Stimulated activated CD8-positive, alpha-beta memory T cell treated with anti-CD3 and anti-CD28 coated beads, Interleukin-15, amount 100 ng/mL, for 4 hours (primary cell): ENCODE measurements at regions not wholly inside any gene's neighbourhood (a gene's known extent, or its start where the extent isn't known, plus 50 kb on each side); places are given as distances from the start of the nearest gene placed in this dataset.

Experiments used
- DNase-seq, 2 donors: peaks; one replicate each; pipeline ENCODE4 v3.0.0-alpha.2; 2020; ENCODE audit warnings: low read depth in 2 of 2

DNA sequence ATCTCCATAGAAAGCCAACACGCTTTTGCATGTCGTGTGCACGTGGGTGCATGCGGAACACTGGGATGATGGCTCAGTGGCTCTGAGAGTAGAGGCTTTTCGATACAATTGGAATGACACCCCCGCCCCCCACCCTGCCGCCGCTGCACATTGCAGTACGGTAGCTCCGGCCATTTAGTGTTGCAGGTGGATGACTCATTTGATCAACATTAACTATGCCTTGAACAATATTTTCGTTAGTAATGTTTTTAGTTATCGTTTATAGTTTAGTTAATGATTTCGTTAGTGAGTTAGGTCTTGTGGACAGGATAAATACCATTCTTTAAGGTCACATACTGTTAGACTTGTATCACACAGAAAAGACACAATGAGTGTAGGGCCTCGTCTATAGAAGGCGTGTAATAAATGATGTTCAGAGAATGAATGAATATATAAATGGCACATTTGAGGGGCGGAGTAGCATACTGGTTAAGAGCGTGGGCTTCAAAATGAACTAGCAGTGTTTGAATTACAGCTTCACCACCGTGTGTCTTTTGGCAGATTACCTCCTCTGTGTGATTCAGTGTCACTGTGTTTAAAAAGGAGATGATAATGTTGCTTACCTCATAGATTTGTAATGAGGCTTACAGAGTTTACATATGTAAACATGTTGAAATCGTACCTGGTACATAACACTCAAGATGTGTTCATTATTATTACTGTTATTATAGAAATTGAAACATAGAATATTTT lies 67.2 kb upstream of the TENM3 start:
- no peak for DNase-seq

DNA sequence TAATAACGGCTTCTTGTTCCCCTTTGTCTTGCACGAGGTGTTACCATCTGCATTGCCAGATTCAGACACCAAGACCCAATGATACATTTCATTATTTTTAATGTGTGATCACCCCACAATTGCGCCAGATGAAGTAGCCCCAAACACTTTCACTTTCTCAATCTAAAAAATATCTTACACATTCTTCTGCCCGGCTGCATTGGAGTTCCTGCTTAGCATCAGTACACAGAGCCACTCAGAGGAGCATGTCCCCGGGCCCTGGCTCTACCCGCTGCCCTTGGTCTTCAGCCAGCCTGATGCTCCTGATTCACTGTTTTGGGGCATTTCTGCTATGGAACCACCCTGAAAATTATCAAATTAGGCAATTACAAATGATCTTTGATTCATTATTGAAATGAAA lies 66.0 kb upstream of the TENM3 start:
- no peak for DNase-seq

DNA sequence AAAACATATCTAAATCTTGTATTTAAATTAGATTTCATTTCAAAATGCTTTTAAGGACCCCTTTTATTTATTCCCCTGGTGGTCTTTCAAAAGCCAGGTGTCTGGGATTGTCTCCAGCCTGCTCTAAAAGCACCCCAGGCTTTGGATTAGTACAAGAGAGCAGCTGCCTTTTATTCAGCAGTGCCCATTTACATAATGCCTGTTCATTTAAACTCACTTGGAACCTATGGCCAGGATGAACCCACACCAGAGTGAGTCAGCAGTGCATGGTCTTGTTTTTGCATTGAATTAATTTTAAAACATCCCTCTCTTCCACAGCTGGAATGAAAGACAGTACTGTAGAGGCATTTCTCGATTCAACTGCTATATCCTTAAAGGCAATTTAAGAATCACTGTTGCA lies 64.1 kb upstream of the TENM3 start:
- DNase-seq, result no peak

DNA sequence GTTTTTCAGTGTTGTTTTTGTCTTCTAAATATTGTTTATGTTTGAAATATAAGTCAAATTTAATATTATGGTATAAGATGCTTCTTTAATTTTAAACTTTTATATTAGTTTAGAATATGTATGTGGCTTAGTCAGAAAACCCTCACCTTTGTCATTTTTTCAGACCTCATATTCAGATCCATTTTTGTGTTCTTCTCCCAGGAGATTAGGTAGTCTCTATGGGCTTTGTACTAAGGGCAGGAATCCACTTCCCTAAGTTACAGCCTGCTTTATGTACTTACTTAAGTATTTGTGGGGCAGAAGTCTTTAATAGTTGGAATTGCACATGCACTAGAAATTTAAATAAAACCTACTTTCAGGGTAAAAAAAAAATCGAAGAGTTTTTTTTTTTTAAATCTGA lies 63.5 kb upstream of the TENM3 start:
- no peak for DNase-seq

DNA sequence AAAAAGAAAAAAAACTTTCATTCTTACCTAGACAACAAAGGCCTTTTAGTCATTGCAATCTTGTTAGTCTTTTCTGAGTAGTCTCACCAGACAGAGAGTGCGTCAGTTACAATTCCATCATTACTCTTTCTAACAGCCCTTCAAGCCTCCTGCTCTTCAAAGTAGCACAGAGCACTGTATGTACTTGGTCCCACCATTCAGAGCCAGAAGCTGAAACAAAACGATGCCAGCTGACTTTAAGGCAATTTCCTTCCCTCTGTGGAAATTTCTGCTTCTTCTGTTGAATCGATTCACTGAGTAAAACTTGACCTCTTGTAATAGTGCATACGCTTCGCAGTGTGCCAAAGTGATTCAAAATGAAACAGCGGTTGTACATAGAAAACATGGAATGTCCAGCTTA lies 57.7 kb upstream of the TENM3 start:
- no peak for DNase-seq

DNA sequence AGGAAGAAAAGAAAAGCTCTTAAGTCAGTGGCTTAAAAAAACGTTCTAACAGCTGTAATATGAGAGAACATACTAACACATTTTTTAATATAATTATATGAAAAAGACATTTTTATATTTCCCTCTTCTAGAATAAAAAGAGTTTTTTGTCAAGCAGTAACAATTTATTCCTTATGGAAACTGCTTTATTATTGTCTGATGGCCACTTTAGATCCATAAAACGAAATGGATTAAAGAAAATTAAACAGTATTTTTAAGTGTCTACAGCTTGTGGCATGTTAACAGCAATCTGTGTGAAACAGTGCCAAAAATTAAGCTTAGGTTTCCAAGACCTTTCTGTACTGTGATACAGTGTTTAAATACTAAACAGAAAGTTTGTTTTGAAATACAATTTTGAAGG lies 55.5 kb upstream of the TENM3 start:
- DNase-seq, result no peak

DNA sequence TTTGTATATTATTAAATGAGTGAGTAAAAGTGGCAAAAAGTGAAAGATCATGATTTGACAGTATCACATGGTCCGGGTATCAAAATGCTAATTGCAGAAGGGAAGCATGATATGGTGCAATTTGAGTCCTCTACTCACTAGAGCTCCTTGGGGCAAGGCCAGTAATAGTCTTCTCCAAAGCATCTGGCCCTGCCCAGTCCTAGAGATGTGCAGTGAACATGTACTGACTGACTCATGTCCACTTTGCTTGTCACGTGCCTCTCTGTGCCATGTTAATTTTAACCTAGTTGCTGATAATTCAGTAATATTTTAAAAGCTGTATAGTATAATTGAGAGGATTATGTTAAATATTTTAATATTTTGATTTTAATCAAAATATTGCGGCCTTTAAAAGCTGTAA lies 54.6 kb upstream of the TENM3 start:
- DNase-seq, result no peak

DNA sequence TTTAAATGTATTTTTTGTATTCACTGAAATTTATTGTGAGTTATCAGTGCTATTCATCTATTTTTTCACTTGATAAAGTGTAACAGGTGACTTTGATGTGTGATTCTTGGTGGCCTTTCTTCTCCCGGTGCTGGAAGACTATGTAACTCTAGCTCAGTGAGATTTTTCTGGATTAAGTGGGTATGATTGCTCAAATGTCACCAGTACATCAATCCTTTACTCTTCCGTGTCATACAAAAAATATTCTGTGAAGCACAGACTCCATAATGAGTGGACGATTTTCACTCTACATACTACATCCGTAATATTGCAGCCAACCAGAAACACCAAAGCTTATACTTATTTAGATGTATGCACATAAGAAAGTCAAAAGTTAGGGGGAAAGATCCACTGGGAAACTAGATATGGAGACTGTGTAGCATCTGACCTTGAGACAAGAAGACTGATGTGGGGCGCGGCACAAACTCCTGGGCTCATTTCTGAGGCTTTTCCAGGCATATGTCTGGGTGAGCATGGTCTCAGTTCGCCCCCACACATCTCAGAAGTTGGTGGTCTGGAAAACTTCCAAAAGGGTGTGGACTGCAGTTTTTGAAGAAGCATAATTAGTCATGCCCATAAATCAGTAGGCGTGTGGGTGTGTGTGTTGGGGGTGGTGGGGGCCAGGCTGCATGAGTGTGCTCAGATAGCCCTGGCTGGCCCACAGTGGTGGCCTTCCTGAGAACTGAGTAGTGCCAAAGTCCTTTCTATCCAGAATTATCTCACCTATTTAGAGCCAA lies 53.9 kb upstream of the TENM3 start:
- no peak for DNase-seq

DNA sequence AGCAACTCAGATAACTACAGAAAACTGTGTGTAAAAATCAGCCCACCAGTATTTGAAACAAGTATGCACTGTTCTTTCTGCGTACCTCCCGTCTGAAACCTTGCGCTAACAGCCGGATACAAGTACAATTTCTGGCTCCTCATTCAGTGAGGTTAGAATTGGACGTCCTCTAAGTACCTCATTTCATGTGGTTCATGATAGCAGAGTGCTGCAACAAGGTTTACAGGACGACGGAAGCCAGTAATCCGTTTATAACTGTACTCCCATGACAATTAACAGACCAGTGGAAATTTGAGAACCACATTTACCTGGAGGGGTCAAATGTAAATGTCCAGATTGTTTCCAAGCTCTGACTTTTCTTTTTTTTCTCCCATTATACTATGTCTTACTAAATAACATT lies 52.9 kb upstream of the TENM3 start:
- DNase-seq, result no peak

DNA sequence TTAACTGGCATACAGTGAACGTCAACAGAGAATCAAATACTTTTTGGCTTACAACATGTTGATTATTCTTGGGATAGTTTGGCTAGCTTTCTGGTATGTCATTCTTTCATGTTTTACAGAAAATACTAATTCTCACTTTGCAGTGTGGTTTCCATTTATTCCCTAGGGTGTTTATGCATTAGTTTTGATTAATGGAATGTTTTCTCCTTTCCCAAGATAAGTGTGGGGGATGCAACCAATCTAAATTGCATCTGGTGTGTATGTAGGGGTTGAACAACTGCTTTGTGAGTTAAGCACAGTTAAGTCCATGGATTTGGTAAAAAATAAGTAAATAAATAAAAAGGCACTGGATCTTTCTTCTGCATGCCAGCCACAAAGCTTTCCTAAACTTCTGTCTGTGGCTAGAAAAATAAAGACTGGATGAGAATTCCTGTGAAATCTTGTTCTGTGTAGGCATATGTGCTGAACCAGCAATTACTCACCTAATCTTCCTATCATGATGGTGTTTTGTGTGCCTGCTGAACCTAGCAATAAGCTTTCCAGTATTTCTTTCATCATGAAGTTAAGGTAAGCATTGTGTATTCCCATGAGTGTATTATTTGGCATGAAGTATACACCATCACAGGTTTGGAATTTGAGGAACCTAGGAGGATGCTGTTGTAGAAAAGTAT lies 50.6 kb upstream of the TENM3 start:
- no peak for DNase-seq

DNA sequence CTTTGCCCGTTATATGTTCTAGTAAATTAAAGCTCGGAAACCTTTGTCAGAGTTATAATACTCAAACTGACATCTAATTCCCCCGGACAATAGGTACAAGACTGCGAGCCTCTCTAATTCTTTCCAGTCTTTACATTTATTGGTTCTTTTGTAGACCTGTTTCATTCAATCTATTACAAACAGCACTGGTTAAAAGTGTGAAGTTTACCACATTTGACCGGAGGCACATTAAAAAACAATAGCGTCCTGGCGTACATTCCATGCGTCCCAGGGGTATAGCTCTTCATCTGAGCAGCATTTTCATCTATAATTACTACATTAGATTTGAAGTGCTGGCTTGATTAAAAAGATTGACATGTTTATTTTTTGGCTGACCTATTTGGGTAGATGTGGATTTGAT lies 49.9 kb upstream of the TENM3 start:
- DNase-seq, result no peak
